RWPE2 (cell line): ENCODE measurements at regions not wholly inside any gene's neighbourhood (a gene's known extent, or its start where the extent isn't known, plus 50 kb on each side); places are given as distances from the start of the nearest gene placed in this dataset.

Source experiments
- ATAC-seq: fragments of 200-7000 bp; cut with Tn5 transposase; 3 replicates; pipeline ENCODE4 v1.9.1; 2021; ENCODE audit warnings: low read depth
- DNase-seq: peaks from one replicate; pipeline ENCODE4 v3.0.0-alpha.2; 2020; ENCODE audit warnings: low spot score
- H3K27ac ChIP-seq: fragments of 450-650 bp; 2 replicates; pipeline ENCODE4 v1.5.1; 2017; ENCODE audit warnings: mild to moderate bottlenecking; ENCODE audit not compliant: poor library complexity, severe bottlenecking
- H3K27me3 ChIP-seq: fragments of 250-450 bp; sonication (Bioruptor Pico); 2 replicates; pipeline ENCODE4 v1.5.1; 2021; ENCODE audit warnings: mild to moderate bottlenecking, moderate library complexity; ENCODE audit not compliant: insufficient read depth, poor library complexity, severe bottlenecking
- H3K36me3 ChIP-seq: fragments of 250-450 bp; sonication (Bioruptor Pico); 2 replicates; pipeline ENCODE4 v1.5.1; 2020; ENCODE audit warnings: low read depth, mild to moderate bottlenecking, moderate library complexity
- H3K4me1 ChIP-seq: fragments of 250-450 bp; sonication (Bioruptor Pico); 2 replicates; pipeline ENCODE4 v1.5.1; 2021; ENCODE audit warnings: mild to moderate bottlenecking, moderate library complexity; ENCODE audit not compliant: insufficient read depth, poor library complexity, severe bottlenecking
- H3K4me3 ChIP-seq: fragments of 250-450 bp; sonication (Bioruptor Pico); 2 replicates; pipeline ENCODE4 v1.5.1; 2021; ENCODE audit warnings: mild to moderate bottlenecking, moderate library complexity; ENCODE audit not compliant: severe bottlenecking
- H3K9me3 ChIP-seq: fragments of 250-450 bp; sonication (Bioruptor Pico); 2 replicates; pipeline ENCODE4 v1.5.1; 2021; ENCODE audit warnings: mild to moderate bottlenecking, moderate library complexity; ENCODE audit not compliant: severe bottlenecking
- CTCF ChIP-seq: fragments of 450-650 bp; IDR thresholded peaks from one replicate; pipeline ENCODE4 v1.5.1; 2017; ENCODE audit warnings: mild to moderate bottlenecking, moderate library complexity; ENCODE audit not compliant: poor library complexity, severe bottlenecking

- TF ChIP-seq CTCF = no peak
- peaks cover 19% of the 10 kb centered on the region for H3K4me1 ChIP-seq
- H3K36me3 ChIP-seq = no peaks in the 10 kb centered on the region
- ATAC-seq (no peak), DNase-seq (no peak)
- peaks cover 2% of the 10 kb centered on the region for H3K9me3 ChIP-seq
- no peak overlapping the region for H3K27ac ChIP-seq
- no peak overlapping the region for H3K4me3 ChIP-seq
- H3K27me3 ChIP-seq = no peaks in the 10 kb centered on the region
Observed at GRCh38 chr2:118240276-118240675, 152.0 kb downstream of the INSIG2 start.

- no peak overlapping the region for H3K27ac ChIP-seq
- H3K4me3 ChIP-seq = no peak overlapping the region
- DNase-seq (no peak), ATAC-seq (no peak)
- H3K9me3 ChIP-seq = peaks cover 2% of the 10 kb centered on the region
- no peak for TF ChIP-seq CTCF
- peaks cover 19% of the 10 kb centered on the region for H3K4me1 ChIP-seq
- H3K27me3 ChIP-seq = no peaks in the 10 kb centered on the region
- H3K36me3 ChIP-seq = no peaks in the 10 kb centered on the region
Observed at GRCh38 chr2:118239284-118239683, 151.0 kb downstream of the INSIG2 start.

GRCh38 chr2:118237451-118237850 is 149.2 kb downstream of the INSIG2 start:
- no peaks in the 10 kb centered on the region for H3K36me3 ChIP-seq
- H3K9me3 ChIP-seq = peaks cover 2% of the 10 kb centered on the region
- ATAC-seq (no peak), DNase-seq (no peak)
- no peaks in the 10 kb centered on the region for H3K27me3 ChIP-seq
- H3K27ac ChIP-seq = no peak overlapping the region
- H3K4me3 ChIP-seq = no peak overlapping the region
- TF ChIP-seq CTCF = no peak
- peaks cover 14% of the 10 kb centered on the region for H3K4me1 ChIP-seq

GRCh38 chr2:118232796-118233195 is 144.5 kb downstream of the INSIG2 start:
- Histone ChIP-seq H3K27ac (no peak overlapping the region), H3K36me3 (no peaks in the 10 kb centered on the region), H3K4me3 (no peak overlapping the region), H3K27me3 (no peaks in the 10 kb centered on the region), H3K9me3 (no peaks in the 10 kb centered on the region), H3K4me1 (peaks cover 6% of the 10 kb centered on the region)
- no peak for TF ChIP-seq CTCF
- DNase-seq (no peak), ATAC-seq (no peak)

- no peak overlapping the region for H3K27ac ChIP-seq
- H3K9me3 ChIP-seq = no peaks in the 10 kb centered on the region
- TF ChIP-seq CTCF = no peak
- no peak overlapping the region for H3K4me3 ChIP-seq
- no peaks in the 10 kb centered on the region for H3K27me3 ChIP-seq
- no peaks in the 10 kb centered on the region for H3K36me3 ChIP-seq
- ATAC-seq (no peak), DNase-seq (no peak)
- H3K4me1 ChIP-seq = peaks cover 10% of the 10 kb centered on the region
Observed at GRCh38 chr2:118232391-118232790, 144.1 kb downstream of the INSIG2 start.
